GM18858 (cell line): ENCODE measurements at regions not wholly inside any gene's neighbourhood (a gene's known extent, or its start where the extent isn't known, plus 50 kb on each side); places are given as distances from the start of the nearest gene placed in this dataset.

Experiments used
- ATAC-seq: cut with Tn5 transposase; IDR thresholded peaks from one replicate; pipeline ENCODE4 v1.9.1; 2021; ENCODE audit not compliant: unreplicated experiment

DNA sequence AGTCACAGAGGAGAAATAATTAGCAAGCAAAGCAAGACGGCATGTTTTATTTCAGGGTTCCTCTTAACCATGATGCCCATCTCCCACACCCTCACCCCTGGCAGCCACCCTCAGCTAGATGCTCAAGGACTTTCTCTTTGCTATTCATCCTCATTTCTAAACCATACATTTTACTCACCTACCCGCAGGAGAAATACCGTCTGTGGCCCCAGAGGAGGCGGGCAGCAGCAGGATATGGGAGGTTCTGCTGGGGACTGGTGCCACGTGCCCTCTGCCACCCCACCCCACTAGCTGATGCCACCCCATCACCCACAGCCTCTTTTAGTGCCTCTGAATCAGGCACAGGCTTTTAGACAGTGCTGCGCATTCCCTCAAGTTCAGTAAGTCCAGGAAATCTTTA is 168.7 kb upstream of the ITGB1 start:
- ATAC-seq, result no peak

DNA sequence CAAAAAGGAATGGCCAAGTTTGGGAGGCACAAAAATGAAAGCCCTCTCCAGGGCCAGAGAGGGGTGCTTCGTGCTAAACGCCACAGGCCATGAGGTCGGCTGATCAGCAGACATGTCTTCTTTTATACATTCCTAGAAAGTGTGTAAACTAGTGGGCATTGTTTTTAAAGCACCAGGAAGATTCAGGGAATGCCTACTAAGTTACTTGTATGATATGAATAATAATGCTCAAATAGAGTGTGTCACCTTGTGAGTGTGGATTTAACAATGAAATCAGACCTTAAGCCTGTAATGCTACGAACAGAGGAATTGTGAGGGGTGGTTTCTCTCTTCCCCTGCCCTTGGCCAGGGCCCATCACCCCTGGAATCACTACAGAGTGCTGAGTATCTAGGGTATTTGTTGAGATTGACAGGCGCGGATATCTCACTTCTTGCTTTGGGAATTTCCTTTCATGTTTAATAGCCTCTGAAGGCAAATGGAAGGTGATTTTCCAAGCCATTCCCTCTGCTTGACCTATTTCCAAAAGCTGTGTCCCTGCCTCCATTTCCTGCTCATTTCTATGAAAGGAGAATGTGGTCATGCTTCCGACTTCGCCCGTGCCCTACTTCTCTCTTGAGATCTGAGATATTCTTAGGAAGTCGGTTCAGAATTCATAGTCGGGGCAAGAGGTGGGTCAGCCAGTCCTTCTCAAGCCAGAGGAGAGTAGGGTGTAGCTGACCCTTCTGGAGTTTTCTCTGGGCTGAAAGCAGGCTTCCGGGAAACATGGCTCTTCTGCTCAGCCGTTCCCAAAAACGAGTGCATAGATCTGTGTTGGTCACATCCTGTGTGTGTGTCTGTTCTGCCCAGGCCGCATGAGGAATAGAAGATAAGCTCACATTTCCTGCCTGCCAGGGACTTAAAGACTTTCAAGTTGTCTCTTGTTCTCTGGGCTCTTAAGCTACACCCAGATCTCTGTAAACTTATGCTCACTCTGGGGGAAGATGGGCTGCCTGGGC is 167.8 kb upstream of the ITGB1 start:
- ATAC-seq, result no peak

DNA sequence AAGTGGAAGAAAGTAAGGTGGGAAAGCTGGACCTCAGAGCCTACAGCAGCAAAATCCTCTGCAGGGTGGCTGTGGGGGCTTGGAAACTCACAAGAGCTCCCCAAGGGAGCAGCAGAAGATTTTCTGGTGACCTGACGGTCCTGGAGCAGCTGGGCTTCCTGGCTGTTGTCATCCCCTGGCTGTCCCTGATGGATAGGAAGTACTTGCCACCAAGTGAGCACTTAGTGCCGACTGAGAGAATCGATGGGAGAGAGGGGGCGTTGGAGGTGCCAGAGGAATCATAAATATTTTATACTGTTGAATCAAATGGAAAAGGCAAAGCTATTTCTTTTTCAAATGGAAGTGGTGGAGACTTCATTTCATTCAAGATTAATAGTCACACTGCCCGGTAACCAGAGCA is 167.1 kb upstream of the ITGB1 start:
- no peak for ATAC-seq

DNA sequence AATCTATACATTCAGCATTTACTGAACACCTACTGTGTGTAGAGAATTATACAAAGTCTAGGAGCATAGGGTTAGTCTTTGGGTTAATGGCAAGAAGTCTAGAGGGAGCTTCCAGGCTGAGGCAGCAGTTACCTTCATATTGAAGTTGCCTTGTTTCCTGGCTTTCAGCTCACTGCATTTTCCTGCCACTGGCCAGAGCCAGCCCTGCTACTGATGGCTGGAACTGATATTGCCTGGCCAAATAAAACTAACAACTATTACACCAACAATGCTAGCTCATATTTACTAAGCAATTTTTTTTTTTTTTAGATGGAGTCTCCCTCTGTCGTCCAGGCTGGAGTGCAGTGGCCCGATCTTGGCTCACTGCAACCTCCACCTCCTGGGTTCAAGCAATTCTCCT is 165.7 kb upstream of the ITGB1 start:
- no peak for ATAC-seq

DNA sequence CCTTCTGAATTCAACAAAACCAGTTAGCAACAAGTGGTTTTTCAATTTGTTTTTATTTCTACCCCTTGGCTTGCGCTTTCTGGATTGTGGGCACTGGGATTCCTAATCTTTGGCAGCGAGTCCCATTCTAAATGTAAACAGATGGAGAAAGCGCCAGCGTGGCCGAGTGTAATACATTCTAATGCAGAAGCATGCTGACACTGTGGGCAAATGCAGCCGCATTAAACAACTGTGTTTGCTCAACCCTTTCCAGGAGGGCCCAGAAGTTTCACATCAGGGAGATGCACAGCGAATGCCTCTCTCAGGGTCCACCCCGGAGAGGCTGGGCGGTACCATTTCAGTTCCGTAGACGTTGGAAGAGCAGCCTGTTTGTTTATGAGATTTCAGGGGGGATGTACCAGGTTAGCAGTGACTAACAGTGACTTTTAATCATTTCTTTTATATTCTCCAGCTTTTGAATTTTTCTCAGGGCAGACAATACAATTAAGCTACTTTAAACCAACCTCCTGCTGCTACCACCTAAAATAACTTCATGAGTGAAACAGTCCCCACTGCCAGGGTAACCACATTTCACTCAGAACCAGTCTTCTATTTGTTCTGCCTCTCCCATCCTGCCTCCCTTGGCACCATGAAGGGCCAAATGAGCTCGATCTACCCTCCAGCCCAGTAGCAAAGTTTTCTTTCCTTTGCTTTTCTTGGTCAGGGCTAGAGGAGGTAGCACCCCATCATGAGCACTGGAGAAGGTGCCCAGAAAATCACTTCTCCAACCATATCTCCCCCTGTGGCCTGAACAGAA is 164.2 kb upstream of the ITGB1 start:
- ATAC-seq, result no peak

DNA sequence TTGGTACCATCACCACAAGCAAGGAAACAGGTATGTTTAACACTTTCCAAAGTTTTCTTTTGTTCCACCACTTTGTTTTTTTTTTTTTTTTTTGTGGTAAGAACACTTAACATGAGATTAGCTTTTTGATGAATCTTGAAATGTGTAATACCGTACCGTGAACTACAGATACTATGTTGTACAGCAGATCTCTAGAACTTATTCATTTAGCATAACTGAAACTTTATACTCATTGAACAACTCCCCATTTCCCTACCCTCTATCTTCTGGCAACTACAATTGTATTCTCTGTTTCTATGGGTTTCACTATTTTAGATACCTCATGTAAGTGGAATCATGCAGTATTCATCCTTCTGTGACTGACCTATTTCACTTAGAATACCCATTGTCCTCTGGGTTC is 162.7 kb upstream of the ITGB1 start:
- peak; percentile 84 for ATAC-seq

DNA sequence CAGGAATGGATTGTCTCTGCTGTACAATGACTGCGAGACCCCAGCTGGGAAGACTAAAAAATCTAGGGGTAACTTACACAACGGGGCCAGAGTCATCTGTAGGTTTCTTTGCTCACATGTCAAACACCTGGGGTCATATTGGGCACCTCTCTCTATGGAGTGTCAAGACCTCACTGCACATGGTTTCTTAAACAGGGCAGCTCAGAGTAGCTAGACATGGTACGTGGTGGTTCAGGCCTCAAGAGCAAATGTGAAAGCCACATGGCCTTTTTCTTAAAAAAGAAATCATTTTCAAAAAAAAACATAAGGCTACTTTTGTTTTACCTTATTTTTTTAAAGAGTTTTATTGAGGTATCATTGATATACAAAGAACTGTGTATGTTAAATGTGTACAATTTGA is 162.2 kb upstream of the ITGB1 start:
- no peak for ATAC-seq

DNA sequence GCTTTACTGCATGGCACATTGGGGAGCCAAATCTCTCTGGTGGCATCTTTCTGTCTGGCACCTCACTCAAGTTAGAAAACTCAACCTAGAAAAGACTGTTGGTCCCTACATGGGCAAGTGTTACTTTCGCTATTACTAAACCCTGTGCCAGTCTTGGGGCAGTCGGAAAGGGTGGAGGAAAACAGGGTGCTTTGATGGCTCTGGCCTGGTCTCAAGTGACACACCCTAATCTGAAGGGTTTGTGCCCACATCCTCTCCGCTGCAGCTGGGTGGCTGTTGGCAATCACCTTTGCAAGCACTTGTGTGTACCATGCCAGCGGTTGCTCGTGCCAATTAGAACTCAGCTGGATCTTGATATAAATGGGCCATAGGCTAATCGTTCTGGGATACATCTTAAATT is 159.8 kb upstream of the ITGB1 start:
- ATAC-seq, result no peak

DNA sequence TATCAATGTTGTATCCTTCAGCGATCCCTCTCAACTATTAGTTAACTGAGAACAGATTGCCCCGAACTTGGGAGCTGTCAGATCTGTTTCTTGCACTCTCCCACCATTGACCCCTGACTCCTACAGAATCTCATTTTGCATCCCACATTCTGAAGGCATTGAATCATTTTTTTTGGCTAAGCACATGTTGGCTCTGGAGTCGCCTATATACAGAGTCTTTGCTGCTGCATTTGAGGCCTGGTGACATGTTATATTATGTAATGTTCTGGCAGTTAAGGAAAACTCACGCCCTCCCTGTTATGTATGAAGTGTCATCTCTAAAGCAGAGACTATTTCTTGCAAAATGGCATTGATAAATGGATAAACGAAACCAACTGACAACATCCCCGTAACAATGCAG is 159.2 kb upstream of the ITGB1 start:
- no peak for ATAC-seq

DNA sequence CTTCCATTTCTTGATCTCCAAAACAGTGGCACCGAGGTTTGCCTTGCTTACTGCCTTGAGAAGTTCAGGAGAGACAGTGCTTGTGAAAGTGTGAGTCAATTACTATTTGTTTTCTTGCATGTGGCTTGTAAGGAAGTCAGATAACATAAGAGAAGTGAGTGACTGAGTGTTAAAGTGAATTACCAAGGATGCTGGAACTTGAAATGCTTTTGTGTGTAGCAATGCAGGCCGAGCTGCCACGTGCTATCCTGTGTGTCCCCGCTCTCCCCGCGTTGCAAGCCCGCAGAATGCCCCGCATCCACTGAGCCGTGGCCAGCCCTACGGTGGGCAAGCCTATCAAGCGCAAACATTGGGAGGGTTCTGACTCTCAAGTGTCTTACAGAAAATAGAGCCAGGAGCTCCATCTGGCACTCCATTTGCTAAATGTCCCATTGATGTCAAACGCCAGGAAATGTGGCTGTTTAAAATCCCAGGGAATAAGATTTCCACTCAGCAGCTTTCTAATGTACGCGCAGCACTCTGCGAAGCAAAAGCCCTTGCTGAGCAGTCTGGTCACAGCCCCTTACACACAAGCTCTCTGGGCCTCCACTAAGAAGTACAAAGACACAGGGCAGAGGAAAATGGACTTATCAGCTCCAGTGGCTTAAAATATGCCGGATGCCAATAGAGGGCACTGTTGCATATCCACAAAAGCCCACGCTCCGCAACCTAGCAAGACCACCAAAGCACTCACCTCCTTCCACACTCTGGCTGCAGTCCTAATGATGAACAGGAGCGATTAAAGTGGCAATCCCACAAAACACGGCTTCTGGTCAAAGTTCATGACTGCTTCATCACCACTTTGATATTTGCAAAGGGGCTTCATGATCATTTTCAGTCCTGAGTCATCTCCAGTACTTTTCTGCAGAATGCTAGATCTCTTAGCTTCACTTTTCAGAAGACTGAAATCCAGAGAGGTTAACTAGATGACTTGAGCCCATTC is 158.0 kb upstream of the ITGB1 start:
- no peak for ATAC-seq

DNA sequence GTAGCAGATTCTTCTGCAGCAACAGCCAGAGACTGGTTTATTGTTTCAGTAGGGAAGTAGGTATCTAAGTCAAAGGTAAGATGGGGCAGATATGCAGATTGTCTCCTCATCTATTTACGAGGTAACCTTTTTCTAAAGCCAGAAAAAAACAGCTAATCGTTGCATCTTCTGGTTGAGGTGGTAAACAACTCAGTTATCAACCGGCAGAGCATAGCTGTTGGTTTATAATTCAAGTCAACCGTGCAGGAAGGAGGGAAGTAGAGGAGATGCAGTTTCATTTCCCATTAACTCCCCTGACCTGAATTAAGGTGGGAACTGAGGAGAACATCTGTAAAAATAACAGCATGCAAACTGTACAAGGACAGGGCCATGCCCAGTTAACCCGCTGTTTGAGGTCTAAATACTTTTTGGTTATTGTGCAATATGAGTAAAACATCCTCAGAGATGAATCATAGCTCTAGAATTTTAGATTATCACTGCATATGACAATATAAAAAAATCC is 156.5 kb upstream of the ITGB1 start:
- ATAC-seq, result no peak

DNA sequence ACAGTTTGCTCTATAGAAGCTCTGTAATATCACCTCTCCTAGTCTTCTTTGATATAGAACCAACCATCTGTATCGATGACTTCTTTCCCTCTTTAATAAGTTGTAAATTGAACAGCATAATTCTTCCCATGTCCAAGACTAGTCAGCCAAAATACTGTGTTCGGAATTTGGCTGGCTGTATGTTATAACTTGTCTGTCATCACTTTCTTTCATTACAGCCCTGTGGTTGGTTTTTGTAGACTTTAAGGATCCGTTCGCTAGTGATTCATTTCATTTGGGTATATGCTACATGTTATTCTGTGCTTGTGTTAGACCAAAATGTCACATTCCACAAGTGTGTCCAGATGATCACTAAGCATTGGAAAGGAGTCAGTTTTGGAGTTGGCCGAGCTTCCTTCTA is 155.4 kb upstream of the ITGB1 start:
- ATAC-seq, result no peak

DNA sequence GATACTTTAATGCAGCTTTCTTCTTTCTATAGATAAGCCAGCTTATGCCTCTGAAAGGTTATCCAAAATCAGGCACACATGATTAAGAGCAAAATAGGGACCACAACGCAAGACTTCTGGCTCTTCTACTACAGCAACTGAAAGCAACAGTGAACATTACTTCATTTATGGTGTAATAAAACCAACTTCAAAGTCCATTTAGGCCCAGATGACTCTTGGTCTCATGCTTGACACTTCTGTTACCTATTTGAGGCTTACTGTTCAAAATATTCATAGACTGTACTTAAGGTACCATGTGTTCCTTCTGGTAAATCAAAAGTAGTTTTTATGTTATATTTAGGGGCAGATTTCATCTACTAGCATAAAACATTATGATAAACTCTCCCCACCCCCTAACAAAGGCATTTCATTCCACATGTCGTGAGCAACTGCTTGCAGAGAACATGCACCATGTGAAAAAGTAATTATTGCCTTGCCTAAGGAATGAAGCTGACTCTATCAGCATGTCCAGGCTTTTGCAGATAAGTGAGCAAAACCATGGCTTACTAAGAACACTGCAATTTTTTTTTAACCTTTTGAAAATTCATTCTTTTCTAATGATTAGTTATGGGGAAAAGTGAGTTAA is 154.9 kb upstream of the ITGB1 start:
- no peak for ATAC-seq

DNA sequence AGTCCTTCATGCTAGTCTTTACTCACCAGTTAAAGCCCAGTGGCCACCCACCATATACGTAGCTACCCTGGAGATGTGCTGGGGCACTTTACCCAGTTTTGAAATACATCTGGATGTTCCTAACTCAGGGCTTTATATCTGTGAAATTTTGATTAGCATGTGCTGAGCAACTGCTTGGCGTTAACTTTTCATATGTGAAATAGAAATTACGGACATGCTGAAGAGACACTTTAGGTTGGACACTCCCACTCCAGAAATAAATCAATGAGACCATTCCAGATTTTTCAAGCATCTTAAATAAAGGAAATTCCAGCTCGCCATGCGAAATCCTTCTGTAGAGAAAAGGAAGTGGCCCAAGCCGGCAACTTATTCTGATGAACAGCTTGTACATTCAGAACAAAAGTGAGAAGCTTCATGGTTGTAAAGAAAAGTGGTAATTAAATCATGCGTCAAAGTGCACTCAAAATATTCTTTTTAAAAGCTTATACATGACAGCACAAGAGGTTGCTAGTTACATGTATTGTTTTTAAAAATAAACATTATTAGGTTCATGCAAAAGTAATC is 153.5 kb upstream of the ITGB1 start:
- peak; percentile 58 for ATAC-seq

DNA sequence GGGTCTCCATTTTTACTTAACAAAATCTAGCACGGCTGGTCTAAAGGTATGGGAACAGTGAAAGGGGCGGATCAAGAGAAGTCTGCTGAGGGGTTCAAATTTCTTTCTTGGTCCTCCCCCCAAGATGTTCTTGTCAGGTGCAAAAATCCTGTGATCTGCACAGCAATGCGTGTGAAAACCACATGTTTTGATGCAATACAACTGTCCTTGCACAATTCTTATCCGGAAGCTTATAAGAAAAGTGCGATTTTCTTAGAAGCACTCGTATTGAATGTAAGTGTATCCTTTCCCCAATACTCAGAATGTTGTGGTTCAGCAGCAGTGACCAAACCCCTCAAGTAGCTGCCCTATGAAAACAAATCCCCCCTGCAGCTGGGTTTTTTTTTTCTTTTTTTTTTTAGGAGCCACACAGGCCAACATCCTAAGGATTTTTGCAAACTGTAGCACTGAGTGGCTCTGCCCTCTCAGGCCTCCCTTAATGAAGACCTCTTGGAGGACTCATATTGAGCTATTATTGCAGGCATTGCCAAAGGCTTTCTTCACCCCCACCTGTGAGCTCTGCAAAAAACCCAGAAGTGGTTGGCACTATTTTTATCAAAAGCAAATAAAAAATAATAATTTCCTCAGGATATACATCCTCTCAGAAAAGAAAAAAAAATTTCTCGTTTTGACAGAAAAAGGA is 151.9 kb upstream of the ITGB1 start:
- no peak for ATAC-seq

DNA sequence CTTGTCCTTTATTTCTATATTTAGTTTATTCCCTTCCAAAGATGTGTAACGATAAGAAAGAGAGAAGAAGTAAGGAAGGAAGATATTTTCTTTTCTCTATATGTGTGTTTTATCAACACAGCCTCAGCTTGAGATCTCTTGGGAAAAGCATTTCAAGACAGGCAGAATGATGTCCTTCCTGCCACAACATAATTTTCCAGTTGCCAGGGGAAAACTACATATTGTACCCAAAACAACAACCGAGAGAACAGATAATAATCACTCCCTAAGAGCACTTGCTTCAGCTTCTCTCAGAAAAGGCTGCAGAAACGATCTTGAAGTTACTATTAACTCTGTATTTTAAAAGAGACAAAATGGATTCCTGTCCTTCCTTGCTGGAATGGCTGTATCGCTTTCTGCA is 151.4 kb upstream of the ITGB1 start:
- no peak for ATAC-seq

DNA sequence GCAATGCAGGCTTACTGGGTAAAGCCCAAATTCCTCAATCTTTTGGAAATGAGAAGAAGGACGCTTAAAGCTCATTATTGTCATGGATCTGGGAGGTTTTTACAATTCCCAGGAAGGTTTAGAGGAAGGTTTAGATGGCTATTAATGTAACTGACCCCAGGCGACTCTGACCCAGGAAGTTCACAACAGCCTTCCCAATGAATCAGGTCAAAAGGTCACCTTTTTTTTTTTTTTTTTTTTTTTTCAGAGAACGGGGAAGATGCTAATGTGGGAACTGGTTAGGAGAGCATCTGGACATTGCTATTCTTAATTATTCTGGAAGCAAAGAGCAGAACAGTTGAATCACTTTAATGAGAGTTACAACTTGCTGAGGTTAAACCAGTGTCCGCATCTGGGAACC is 149.9 kb upstream of the ITGB1 start:
- ATAC-seq, result no peak

DNA sequence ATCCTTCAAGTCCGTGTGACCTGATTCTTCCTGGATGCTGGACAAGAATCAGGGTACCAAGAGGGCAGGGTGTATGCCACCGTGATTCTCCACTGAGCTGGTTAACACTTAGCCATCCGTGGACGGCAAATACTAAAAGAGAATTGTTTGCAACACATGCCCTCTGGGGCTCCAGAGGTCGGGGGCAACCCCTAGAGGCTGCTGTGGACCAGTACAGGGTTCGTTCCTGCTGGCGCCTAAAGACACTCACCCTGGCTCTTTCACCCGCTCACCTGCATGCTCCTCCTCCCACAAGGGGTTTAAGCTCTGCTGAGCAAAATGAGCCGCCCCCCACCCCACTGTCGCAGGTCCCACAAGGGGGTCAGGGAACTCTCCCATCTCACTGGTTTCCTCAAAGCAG is 148.7 kb upstream of the ITGB1 start:
- no peak for ATAC-seq

DNA sequence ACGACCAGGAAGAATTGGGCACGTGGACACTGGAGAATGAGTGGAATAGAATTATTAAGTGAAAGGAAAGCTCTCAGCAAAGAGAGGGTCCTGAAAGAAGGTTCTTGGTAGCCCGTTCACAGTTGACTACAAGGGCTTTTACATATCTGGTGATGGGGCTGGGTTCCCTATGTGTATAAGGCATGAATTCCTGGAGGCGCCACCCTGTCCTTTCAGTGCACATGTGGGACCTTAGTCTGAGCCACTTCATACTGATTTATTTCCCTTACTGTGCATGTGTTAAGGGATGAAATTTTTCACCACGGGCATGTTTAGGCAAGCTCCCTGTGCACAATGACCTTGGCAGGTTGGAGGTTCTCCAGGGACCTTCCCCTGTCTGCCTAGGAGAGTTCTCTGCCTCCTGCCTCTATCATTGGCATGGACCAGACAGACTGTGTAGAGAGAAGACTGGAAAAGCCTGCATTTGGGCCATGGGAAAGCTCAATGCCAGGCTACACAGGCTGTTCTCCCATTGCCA is 145.9 kb upstream of the ITGB1 start:
- no peak for ATAC-seq
